ENCODE measurements at regions not wholly inside any gene's neighbourhood (a gene's known extent, or its start where the extent isn't known, plus 50 kb on each side); places are given as distances from the start of the nearest gene placed in this dataset.

DNA sequence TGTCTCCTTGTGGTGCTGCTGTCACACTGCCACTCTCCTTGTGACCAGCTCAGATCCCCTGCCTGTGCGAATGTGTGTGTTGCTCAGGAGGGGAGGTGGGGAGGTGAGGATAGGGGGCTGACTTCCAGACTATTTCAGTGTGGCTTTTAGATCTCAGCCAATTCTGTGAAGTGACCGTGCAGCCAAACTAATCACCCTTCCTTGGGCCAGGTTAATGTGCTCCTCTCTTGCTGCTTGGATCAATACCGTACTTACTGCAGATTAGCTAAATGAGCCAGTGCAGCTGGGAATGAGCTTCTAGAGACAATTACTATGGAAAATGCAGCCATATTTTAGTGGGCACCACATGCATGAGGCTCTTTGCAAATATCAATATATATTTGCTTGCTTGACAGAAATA lies 206.0 kb downstream of the MELK start:
- TF ChIP-seq, protein P1, sequence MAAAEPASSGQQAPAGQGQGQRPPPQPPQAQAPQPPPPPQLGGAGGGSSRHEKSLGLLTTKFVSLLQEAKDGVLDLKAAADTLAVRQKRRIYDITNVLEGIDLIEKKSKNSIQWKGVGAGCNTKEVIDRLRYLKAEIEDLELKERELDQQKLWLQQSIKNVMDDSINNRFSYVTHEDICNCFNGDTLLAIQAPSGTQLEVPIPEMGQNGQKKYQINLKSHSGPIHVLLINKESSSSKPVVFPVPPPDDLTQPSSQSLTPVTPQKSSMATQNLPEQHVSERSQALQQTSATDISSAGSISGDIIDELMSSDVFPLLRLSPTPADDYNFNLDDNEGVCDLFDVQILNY (CRISPR knock-in tag; conservative IDR thresholded peaks at IDR 0.05), result no peak
- TF ChIP-seq NFE2 (CRISPR knock-in tag; IDR thresholded peaks at IDR 0.05) (no peak), RCOR2 (CRISPR knock-in tag; IDR thresholded peaks at IDR 0.05) (no peak), BHLHE40 (IDR thresholded peaks at IDR 0.05; ENCODE audit: low read length) (no peak), KLF11 (CRISPR knock-in tag; IDR thresholded peaks at IDR 0.05) (no peak), CTCF (CRISPR knock-in tag; IDR thresholded peaks at IDR 0.05) (no peak), ZNF317 (CRISPR knock-in tag; IDR thresholded peaks at IDR 0.05) (no peak), ZBTB46 (CRISPR knock-in tag; IDR thresholded peaks at IDR 0.05; ENCODE audit: borderline replicate concordance) (no peak), NFE2L1 (CRISPR knock-in tag; IDR thresholded peaks at IDR 0.05; ENCODE audit: borderline replicate concordance) (no peak), RFXANK (CRISPR knock-in tag; IDR thresholded peaks at IDR 0.05) (no peak), POLR2A (IDR thresholded peaks at IDR 0.05; ENCODE audit: insufficient read depth in 1 of 2, low read depth in 2 of 2, low read length in 2 of 2) (no peak), THAP11 (CRISPR knock-in tag; IDR thresholded peaks at IDR 0.05) (no peak), KDM5B (CRISPR knock-in tag; IDR thresholded peaks at IDR 0.05; ENCODE audit: borderline replicate concordance) (no peak)
